ENCODE measurements at regions not wholly inside any gene's neighbourhood (a gene's known extent, or its start where the extent isn't known, plus 50 kb on each side); places are given as distances from the start of the nearest gene placed in this dataset.
"Not testable (repeated sequence)": the region's sequence is repeated elsewhere in the genome, so short reads cannot be mapped to it uniquely, and the experiment has no call there.

- no peak for DNase-seq (ENCODE audit: low spot score)
These were observed 78.4 kb downstream of the RNASET2 start for GRCh38 chr6:166877906-166878305.

- DNase-seq (ENCODE audit: low spot score): no peak
These were observed 79.0 kb downstream of the RNASET2 start for GRCh38 chr6:166877349-166877748.

GRCh38 chr6:166872531-166873009, 83.8 kb downstream of the RNASET2 start:
- no peak for DNase-seq (ENCODE audit: low spot score)

- no peak for DNase-seq (ENCODE audit: low spot score)
These were observed 85.6 kb downstream of the RNASET2 start for GRCh38 chr6:166870602-166871208.

- no peak for DNase-seq (ENCODE audit: low spot score)
These were observed 89.3 kb downstream of the RNASET2 start for GRCh38 chr6:166866839-166867637.

GRCh38 chr6:166864333-166864732, 92.0 kb downstream of the RNASET2 start:
- no peak for DNase-seq (ENCODE audit: low spot score)

- no peak for DNase-seq (ENCODE audit: low spot score)
These were observed 93.3 kb downstream of the RNASET2 start for GRCh38 chr6:166862978-166863530.

- no peak for DNase-seq (ENCODE audit: low spot score)
These were observed 93.9 kb downstream of the RNASET2 start for GRCh38 chr6:166862287-166862977.

GRCh38 chr6:166861961-166862286, 94.4 kb downstream of the RNASET2 start:
- no peak for DNase-seq (ENCODE audit: low spot score)

GRCh38 chr6:166861304-166861703, 95.0 kb downstream of the RNASET2 start:
- no peak for DNase-seq (ENCODE audit: low spot score)

GRCh38 chr6:166860392-166860791, 96.0 kb downstream of the RNASET2 start:
- DNase-seq (ENCODE audit: low spot score): no peak

- DNase-seq (ENCODE audit: low spot score): no peak
These were observed 100.9 kb downstream of the RNASET2 start for GRCh38 chr6:166855416-166855815.

GRCh38 chr6:166853371-166854325, 102.7 kb downstream of the RNASET2 start:
- DNase-seq (ENCODE audit: low spot score): no peak

- DNase-seq (ENCODE audit: low spot score): no peak
These were observed 103.8 kb downstream of the RNASET2 start for GRCh38 chr6:166852451-166852975.

- no peak for DNase-seq (ENCODE audit: low spot score)
These were observed 104.4 kb downstream of the RNASET2 start for GRCh38 chr6:166851911-166852310.

- no peak for DNase-seq (ENCODE audit: low spot score)
These were observed 104.9 kb downstream of the RNASET2 start for GRCh38 chr6:166851426-166851825.

GRCh38 chr6:166850677-166851076, 105.7 kb downstream of the RNASET2 start:
- no peak for DNase-seq (ENCODE audit: low spot score)

- no peak for DNase-seq (ENCODE audit: low spot score)
These were observed 106.6 kb downstream of the RNASET2 start for GRCh38 chr6:166849749-166850183.

- DNase-seq (ENCODE audit: low spot score): no peak
These were observed 107.2 kb downstream of the RNASET2 start for GRCh38 chr6:166848979-166849748.

GRCh38 chr6:166846446-166847142, 109.8 kb downstream of the RNASET2 start:
- DNase-seq (ENCODE audit: low spot score): not testable (repeated sequence)

Measured in hematopoietic multipotent progenitor cell treated with erythropoietin and hydrocortisone succinate and interleukin-3 and kit ligand, for 15 days (in vitro differentiated cells).